ENCODE measurements at regions not wholly inside any gene's neighbourhood (a gene's known extent, or its start where the extent isn't known, plus 50 kb on each side); places are given as distances from the start of the nearest gene placed in this dataset.

GRCh38 chr7:32428546-32428945 lies 61.6 kb downstream of the LSM5 start:
- DNase-seq (ENCODE audit: low read depth), result peak; percentile 3

DNA sequence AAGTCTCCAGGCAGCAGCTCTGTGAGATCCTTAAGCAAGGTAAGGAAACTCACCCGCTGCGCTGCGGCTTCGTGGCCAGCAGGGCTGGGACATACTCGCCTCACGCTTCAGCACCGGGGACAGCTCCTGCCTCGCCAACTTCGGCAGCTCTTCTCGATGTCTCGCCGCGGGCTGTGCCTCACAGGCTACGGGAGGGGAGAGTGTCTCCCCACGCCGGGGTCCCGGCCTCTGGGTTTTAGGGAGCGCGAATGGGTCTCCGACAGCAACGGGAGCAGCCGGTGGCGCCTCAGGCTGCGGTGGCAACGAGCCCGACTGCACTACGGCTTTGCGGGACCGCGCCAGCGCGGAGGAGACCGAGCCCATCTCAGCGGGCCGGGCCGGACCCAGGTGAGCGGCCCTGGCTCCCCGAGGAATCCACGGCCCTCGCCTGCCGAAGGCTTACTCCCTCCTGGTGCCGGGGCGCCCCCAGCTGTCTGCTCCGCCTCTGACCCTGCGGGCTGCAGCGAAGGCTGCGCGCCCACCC lies 62.4 kb downstream of the LSM5 start:
- peak; percentile 79 for DNase-seq (ENCODE audit: low read depth)

GRCh38 chr7:32416846-32417245 lies 73.3 kb downstream of the LSM5 start:
- DNase-seq (ENCODE audit: low read depth), result no peak

GRCh38 chr7:32415936-32416335 lies 74.2 kb downstream of the LSM5 start:
- no peak for DNase-seq (ENCODE audit: low read depth)

DNA sequence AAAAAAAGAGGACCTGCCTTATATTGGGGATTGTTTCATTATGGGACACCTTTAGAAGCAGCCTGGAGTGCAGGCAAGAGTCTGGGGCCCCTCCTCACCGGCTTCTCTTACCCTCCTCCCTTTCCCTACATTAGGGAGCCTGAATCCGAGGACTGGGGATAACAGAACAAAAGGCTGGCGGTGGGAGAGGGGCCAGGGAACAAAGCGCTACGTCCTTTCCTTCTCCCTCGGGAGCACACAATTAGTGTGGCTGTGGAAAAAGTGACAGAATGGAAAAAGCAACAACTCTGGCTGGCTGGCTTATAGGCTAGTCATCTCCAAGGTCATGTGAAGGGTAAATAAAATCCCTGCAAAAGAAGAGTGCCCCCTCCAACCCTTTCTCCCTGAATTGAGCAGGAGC lies 74.7 kb downstream of the LSM5 start:
- DNase-seq (ENCODE audit: low read depth), result no peak

GRCh38 chr7:32412471-32412870 lies 77.7 kb downstream of the LSM5 start:
- no peak for DNase-seq (ENCODE audit: low read depth)

- no peak for DNase-seq (ENCODE audit: low read depth)
Observed at GRCh38 chr7:32410545-32410944, 79.6 kb downstream of the LSM5 start.

GRCh38 chr7:32406386-32406785 lies 83.8 kb downstream of the LSM5 start:
- no peak for DNase-seq (ENCODE audit: low read depth)

DNA sequence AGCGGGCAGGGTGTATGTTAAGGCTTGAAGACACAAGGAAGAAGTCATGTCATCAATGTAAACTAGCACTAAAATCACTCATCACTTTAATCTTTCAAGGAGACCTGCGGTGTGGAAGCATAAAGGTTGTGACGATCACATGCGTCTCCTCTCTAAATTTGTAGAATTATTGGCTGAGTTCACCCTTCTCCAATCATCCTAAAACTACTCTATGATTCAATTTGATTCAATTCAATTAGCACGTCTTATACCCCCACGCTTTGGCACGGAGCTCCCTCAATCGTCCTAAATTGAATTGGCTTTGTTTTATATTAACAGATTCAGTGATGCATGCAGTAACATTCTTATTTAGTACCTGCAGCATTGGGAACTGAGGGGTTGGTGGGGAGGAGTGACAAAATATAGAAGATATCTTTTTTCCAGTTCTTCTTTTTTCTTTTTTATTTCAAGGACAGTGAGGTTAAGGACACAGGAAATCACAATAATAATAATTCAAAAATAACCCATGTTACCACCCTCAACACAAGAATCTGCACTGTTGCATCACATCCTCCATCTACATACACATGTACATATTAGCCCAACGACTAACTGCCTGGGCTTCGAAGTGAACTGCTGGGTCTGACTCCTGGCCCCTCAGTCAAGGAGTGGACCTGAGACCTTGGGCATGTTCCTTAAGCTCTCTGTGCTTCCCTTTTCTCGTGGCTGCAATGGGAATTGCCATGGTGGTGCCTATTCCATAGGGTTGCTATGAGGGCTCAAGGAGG lies 86.5 kb downstream of the LSM5 start:
- DNase-seq (ENCODE audit: low read depth), result no peak

DNA sequence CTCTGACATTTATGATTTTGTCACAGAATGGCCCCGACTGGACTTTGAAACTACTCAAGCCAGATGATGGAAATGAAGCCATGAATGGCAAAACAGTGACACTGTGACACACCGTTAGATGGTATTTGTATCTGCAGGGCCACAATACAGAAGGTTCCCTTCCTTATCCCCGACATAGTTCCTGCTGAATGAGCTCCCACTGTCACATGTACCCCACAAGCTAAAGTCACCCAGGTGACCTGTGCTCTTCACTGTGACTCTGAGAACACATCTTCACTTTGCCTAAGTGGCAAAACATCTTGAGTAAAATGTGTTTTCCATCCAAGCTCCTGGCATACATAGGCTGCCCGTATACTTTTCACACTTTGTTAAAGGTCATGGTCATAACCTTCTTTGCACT lies 89.5 kb downstream of the LSM5 start:
- no peak for DNase-seq (ENCODE audit: low read depth)

- DNase-seq (ENCODE audit: low read depth), result no peak
Observed at GRCh38 chr7:32399311-32399710, 90.9 kb downstream of the LSM5 start.

- DNase-seq (ENCODE audit: low read depth), result no peak
Observed at GRCh38 chr7:32395168-32395567, 95.0 kb downstream of the LSM5 start.

DNA sequence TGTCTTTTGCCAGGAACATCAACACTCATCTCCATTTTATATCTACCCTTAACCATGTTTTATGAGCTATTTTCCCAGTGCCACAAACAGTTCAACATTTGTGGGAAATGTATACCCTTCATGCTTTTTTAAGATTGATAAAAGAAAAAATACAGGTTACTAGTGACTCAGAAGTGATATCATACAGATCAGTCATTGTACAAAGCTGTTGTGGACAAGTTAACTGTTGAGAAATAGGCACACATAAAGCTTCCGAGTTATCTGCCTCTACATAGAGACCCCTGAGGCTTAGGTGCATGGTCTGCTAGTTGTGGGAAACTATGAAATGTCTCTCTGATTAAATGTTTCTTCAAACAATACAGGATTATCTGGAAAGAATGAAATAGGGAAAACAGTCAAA lies 96.3 kb downstream of the LSM5 start:
- no peak for DNase-seq (ENCODE audit: low read depth)

GRCh38 chr7:32390210-32390609 lies 100.0 kb downstream of the LSM5 start:
- no peak for DNase-seq (ENCODE audit: low read depth)

GRCh38 chr7:32385316-32385956 lies 104.7 kb downstream of the LSM5 start:
- DNase-seq (ENCODE audit: low read depth), result no peak

- DNase-seq (ENCODE audit: low read depth), result no peak
Observed at GRCh38 chr7:32381024-32381601, 109.1 kb downstream of the LSM5 start.

DNA sequence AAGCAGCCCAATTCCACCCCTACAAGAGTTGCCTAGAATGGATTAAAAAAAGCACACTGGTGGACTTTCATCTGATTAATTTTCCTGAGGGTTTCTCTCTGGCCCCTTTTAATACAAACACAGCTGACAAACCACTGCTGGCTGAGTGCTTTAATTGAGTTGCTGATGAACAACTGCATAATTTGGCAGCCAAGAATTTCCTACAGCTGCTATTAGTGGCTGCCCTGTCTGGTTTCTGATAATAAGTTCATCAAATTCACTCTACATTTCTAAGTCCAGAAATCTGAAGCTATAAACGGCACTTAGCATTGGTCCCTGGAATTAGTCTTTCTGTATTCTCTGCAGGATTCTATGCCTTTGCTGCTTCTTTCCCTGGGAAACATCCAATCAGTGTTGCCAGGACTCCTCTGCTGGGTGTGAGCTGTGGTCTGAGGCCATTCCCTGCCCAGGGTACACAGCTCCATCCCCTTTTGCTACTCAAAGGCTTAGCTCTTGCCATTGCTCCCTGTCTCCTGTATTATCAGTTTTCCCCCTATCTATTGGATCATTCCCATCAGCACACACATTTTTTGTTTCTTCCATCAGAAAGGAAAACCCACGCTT lies 110.6 kb downstream of the LSM5 start:
- DNase-seq (ENCODE audit: low read depth), result no peak

DNA sequence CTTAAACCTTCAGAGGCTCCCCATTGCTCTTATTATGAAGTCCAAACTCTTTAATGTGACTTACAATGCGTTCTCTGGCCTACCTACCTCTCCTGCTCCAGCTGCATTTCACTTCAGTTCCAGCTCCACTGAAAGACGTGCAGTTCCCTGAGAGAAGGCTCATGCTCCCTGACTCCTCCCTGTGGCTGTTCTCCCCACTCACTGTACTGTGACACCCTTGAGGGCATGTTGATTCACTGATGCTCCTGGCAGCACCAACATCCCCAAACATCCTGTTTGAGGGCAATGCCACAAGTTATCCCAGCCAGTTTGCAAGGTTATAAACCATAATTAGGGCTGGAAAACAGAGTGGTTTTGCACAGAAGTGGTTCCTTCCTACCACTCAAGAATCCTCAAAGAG lies 111.2 kb downstream of the LSM5 start:
- peak; percentile 15 for DNase-seq (ENCODE audit: low read depth)

- no peak for DNase-seq (ENCODE audit: low read depth)
Observed at GRCh38 chr7:32364581-32364980, 125.6 kb downstream of the LSM5 start.

DNA sequence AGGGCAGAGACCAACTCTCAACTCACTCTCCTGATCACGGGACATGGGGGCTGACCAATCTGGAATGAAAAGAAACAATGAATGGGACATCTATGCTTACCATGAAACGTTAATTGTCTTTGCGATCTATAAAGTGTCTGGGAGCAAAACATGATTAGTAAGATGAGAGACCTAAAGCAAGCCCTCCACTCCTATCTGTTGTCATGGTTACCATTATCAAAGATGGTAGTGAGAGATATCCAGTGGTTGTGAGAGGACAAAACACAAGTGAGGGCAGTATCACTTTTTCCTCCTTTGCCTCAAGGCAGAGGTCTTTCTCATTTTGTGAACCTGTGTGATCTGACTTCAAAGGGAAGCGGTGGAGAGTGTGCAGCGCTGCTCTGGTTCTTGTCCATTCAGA lies 130.1 kb downstream of the LSM5 start:
- no peak for DNase-seq (ENCODE audit: low read depth)

- DNase-seq (ENCODE audit: low read depth), result peak; percentile 37
Observed at GRCh38 chr7:32357535-32358277, 132.5 kb downstream of the LSM5 start.

DNA sequence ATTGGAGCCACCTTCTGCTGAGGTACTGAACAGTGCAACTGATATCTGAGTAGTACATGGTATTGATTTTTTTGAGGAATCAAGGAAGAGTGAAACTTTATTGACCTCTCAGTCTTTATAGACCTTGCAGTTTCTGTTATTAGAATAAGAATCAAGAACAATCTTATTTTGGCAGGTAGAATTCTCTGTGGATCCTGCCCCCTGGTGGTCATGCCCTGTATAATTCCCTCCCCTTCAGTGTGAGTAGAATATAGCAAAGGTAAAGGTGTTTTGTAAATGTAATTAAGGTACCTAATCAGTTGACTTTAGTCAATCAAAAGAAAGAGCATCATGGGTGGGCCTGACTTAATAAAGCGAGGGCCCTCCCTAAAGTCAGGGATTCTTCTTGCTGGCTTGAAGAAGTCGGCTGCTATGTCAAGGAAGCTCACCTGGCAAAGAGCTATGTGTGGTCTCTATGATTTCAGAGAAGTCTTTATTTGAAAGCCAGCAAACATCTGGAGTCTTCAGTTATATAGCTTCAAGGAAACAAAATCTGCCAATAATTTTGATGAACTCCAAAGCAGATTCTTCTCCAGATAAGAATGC lies 142.8 kb downstream of the LSM5 start:
- DNase-seq (ENCODE audit: low read depth), result peak; percentile 34
